ENCODE measurements at regions not wholly inside any gene's neighbourhood (a gene's known extent, or its start where the extent isn't known, plus 50 kb on each side); places are given as distances from the start of the nearest gene placed in this dataset.
"Not testable (repeated sequence)": the region's sequence is repeated elsewhere in the genome, so short reads cannot be mapped to it uniquely, and the experiment has no call there.

- no peak for DNase-seq
Observed at GRCh38 chr3:39558775-39559306, 91.4 kb downstream of the MOBP start.

- no peak for DNase-seq
Observed at GRCh38 chr3:39559543-39559942, 92.1 kb downstream of the MOBP start.

- DNase-seq, result no peak
Observed at GRCh38 chr3:39568508-39568907, 101.0 kb downstream of the MOBP start.

GRCh38 chr3:39569095-39569494 is 101.6 kb downstream of the MOBP start:
- DNase-seq, result no peak

GRCh38 chr3:39573392-39573791 is 105.9 kb downstream of the MOBP start:
- DNase-seq, result no peak

GRCh38 chr3:39577541-39577940 is 110.1 kb downstream of the MOBP start:
- no peak for DNase-seq

GRCh38 chr3:39586215-39586614 is 118.7 kb downstream of the MOBP start:
- not testable (repeated sequence) for DNase-seq

GRCh38 chr3:39587113-39587512 is 119.6 kb downstream of the MOBP start:
- no peak for DNase-seq

- DNase-seq, result no peak
Observed at GRCh38 chr3:39590806-39591205, 123.3 kb downstream of the MOBP start.

GRCh38 chr3:39592311-39593050 is 125.0 kb downstream of the MOBP start:
- no peak for DNase-seq

GRCh38 chr3:39593341-39593740 is 125.9 kb downstream of the MOBP start:
- DNase-seq, result no peak

- peak in 2 of 3 experiments; percentile 18 to 68 for DNase-seq
Observed at GRCh38 chr3:39601241-39601640, 133.8 kb downstream of the MOBP start.

- DNase-seq, result no peak
Observed at GRCh38 chr3:39605837-39606236, 138.4 kb downstream of the MOBP start.

- DNase-seq, result no peak
Observed at GRCh38 chr3:39626198-39626597, 158.7 kb downstream of the MOBP start.

GRCh38 chr3:39631136-39631535 is 163.7 kb downstream of the MOBP start:
- peak in 1 of 3 experiments; percentile 60 for DNase-seq

GRCh38 chr3:39637807-39638206 is 170.3 kb downstream of the MOBP start:
- peak in 1 of 3 experiments; percentile 3 for DNase-seq

GRCh38 chr3:39638301-39638700 is 170.8 kb downstream of the MOBP start:
- DNase-seq, result peak in 1 of 3 experiments; percentile 10

GRCh38 chr3:39639344-39640236 is 169.8 kb upstream of the MYRIP start:
- DNase-seq, result no peak

GRCh38 chr3:39641274-39641673 is 168.1 kb upstream of the MYRIP start:
- no peak for DNase-seq

GRCh38 chr3:39644176-39644575 is 165.2 kb upstream of the MYRIP start:
- DNase-seq, result no peak

GRCh38 chr3:39651256-39651655 is 158.2 kb upstream of the MYRIP start:
- DNase-seq, result not testable (repeated sequence)

- DNase-seq, result peak in 2 of 3 experiments; percentile 6 to 58
Observed at GRCh38 chr3:39651993-39652739, 157.2 kb upstream of the MYRIP start.

GRCh38 chr3:39655718-39656117 is 153.7 kb upstream of the MYRIP start:
- not testable (repeated sequence) for DNase-seq

Data from NCI-H1417 (cell line).